Astrocyte (in vitro differentiated cells and primary cell): ENCODE measurements at regions not wholly inside any gene's neighbourhood (a gene's known extent, or its start where the extent isn't known, plus 50 kb on each side); places are given as distances from the start of the nearest gene placed in this dataset.

Source experiments
- DNase-seq: peaks from one replicate; pipeline ENCODE4 v3.0.0-alpha.2; 2010; ENCODE audit warnings: low read depth
- FAIRE-seq: peaks from 2 replicates; lab custom pipeline; 2011; peaks lifted over from hg19 to GRCh38; lab: Jason Lieb, UNC
- H2AFZ ChIP-seq: 2 replicates; pipeline ENCODE4 v1.6.0; 2012; ENCODE audit warnings: low read depth, low read length, inconsistent platforms
- H3K27ac ChIP-seq: 2 replicates; pipeline ENCODE4 v1.5.1; 2011; ENCODE audit warnings: low read depth, low read length, inconsistent platforms
- H3K27me3 ChIP-seq: 2 replicates; pipeline ENCODE4 v1.6.0; 2011; ENCODE audit warnings: low read length, inconsistent platforms; ENCODE audit not compliant: insufficient read depth
- H3K36me3 ChIP-seq: 2 replicates; pipeline ENCODE4 v1.5.1; 2011; ENCODE audit warnings: low read length, inconsistent platforms; ENCODE audit not compliant: insufficient read depth
- H3K4me1 ChIP-seq: 2 replicates; pipeline ENCODE4 v1.5.1; 2011; ENCODE audit warnings: low read length, inconsistent platforms; ENCODE audit not compliant: insufficient read depth
- H3K4me2 ChIP-seq: 2 replicates; pipeline ENCODE4 v1.6.0; 2012; ENCODE audit warnings: low read length, inconsistent platforms
- H3K4me3 ChIP-seq: 2 replicates; pipeline ENCODE4 v1.5.1; 2011; ENCODE audit warnings: low read depth, mild to moderate bottlenecking, low read length, inconsistent platforms; ENCODE audit not compliant: insufficient read depth
- H3K79me2 ChIP-seq: 2 replicates; pipeline ENCODE4 v1.6.0; 2012; ENCODE audit warnings: mild to moderate bottlenecking, low read length, inconsistent platforms; ENCODE audit not compliant: insufficient read depth
- H3K9ac ChIP-seq: 2 replicates; pipeline ENCODE4 v1.6.0; 2012; ENCODE audit warnings: mild to moderate bottlenecking, low read length, inconsistent platforms
- H3K9me3 ChIP-seq: 2 replicates; pipeline ENCODE4 v1.5.1; 2012; ENCODE audit warnings: low read depth, mild to moderate bottlenecking, low read length, inconsistent platforms; ENCODE audit not compliant: insufficient read depth
- H4K20me1 ChIP-seq: 2 replicates; pipeline ENCODE4 v1.6.0; 2012; ENCODE audit warnings: low read length, inconsistent platforms; ENCODE audit not compliant: insufficient read depth
- H3K27ac Mint-ChIP-seq: one replicate; pipeline ENCODE4 v1.8.0; 2021; ENCODE audit warnings: mild to moderate bottlenecking, mixed read lengths; ENCODE audit not compliant: unreplicated experiment
- H3K27me3 Mint-ChIP-seq: one replicate; pipeline ENCODE4 v1.8.0; 2021; ENCODE audit warnings: low read depth, mixed read lengths; ENCODE audit not compliant: unreplicated experiment
- H3K36me3 Mint-ChIP-seq: one replicate; pipeline ENCODE4 v1.8.0; 2021; ENCODE audit warnings: low read depth, mixed read lengths; ENCODE audit not compliant: unreplicated experiment
- H3K4me1 Mint-ChIP-seq: one replicate; pipeline ENCODE4 v1.8.0; 2021; ENCODE audit warnings: low read depth, mixed read lengths; ENCODE audit not compliant: unreplicated experiment
- H3K4me3 Mint-ChIP-seq: one replicate; pipeline ENCODE4 v1.8.0; 2021; ENCODE audit warnings: mild to moderate bottlenecking, moderate library complexity, mixed read lengths; ENCODE audit not compliant: unreplicated experiment
- H3K9me3 Mint-ChIP-seq: one replicate; pipeline ENCODE4 v1.8.0; 2021; ENCODE audit warnings: mild to moderate bottlenecking, mixed read lengths; ENCODE audit not compliant: unreplicated experiment
- EZH2 ChIP-seq: IDR thresholded peaks from 2 replicates; pipeline ENCODE4 v1.6.1; 2012; ENCODE audit warnings: mild to moderate bottlenecking, low read length, inconsistent platforms; ENCODE audit not compliant: insufficient read depth
- TF ChIP-seq, protein P1 (sequence below): IDR thresholded peaks from 2 replicates; pipeline ENCODE4 v1.5.1; 2011; ENCODE audit warnings: low read depth, mild to moderate bottlenecking, inconsistent platforms, low read length, moderate library complexity; ENCODE audit not compliant: insufficient read depth

DNA sequence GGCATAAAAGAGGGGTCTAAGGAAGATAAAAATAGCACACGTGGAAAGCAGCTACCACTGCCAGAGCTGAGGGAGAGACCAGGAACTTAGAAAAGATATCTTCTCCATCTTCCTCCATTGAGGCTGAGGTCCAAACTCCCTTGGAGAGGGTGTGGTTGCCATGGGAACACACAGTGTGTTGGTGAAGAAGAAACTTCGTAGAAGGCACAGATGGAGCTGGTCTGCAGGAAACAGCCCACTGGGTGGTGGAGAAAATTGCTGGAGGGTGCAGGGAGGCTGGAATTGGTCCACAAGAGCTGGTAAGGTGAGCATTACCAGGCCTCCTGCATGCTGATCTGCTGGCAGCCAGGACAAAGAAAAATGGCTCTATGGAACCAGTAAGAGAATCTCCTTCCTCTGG is 191.0 kb downstream of the HRH4 start:
- Mint-ChIP-seq H3K4me3 (no peak overlapping the region), H3K27me3 (no peaks in the 10 kb centered on the region), H3K36me3 (no peaks in the 10 kb centered on the region), H3K4me1 (no peaks in the 10 kb centered on the region), H3K27ac (no peak overlapping the region), H3K9me3 (peaks cover 3% of the 10 kb centered on the region)
- DNase-seq (no peak), FAIRE-seq (no peak)
- Histone ChIP-seq H3K27ac (no peak overlapping the region), H3K79me2 (no peaks in the 10 kb centered on the region), H3K27me3 (no peaks in the 10 kb centered on the region), H2AFZ (no peak overlapping the region), H4K20me1 (no peaks in the 10 kb centered on the region), H3K4me3 (no peak overlapping the region), H3K4me2 (no peak overlapping the region), H3K9ac (no peak overlapping the region), H3K9me3 (no peaks in the 10 kb centered on the region), H3K36me3 (no peaks in the 10 kb centered on the region), H3K4me1 (no peaks in the 10 kb centered on the region)
- TF ChIP-seq, protein P1, sequence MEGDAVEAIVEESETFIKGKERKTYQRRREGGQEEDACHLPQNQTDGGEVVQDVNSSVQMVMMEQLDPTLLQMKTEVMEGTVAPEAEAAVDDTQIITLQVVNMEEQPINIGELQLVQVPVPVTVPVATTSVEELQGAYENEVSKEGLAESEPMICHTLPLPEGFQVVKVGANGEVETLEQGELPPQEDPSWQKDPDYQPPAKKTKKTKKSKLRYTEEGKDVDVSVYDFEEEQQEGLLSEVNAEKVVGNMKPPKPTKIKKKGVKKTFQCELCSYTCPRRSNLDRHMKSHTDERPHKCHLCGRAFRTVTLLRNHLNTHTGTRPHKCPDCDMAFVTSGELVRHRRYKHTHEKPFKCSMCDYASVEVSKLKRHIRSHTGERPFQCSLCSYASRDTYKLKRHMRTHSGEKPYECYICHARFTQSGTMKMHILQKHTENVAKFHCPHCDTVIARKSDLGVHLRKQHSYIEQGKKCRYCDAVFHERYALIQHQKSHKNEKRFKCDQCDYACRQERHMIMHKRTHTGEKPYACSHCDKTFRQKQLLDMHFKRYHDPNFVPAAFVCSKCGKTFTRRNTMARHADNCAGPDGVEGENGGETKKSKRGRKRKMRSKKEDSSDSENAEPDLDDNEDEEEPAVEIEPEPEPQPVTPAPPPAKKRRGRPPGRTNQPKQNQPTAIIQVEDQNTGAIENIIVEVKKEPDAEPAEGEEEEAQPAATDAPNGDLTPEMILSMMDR, result no peak

DNA sequence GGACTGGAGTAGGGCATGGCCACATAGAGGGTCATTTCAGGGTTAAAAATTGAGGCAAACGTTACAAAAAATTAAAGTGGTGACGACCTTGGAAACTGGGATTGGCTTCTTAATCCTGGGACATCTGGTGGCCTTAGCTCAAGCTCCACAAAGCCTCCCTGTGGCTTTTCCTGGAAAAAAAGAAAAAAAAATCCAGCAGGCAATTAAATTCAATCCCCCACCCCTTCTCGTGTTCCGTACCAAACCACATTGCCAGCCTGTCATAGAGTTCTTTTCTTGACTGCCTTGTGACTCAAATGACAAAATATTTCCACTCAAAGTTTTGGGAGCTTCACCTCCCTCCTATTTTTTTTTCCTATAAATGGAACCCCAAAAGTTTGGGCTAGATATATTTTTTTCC is 195.6 kb downstream of the HRH4 start:
- no peaks in the 10 kb centered on the region for H3K27me3 Mint-ChIP-seq
- Histone ChIP-seq H3K9me3 (no peaks in the 10 kb centered on the region), H3K4me1 (no peaks in the 10 kb centered on the region), H3K79me2 (no peaks in the 10 kb centered on the region), H3K4me3 (no peak overlapping the region), H3K27me3 (no peaks in the 10 kb centered on the region), H3K9ac (no peak overlapping the region), H4K20me1 (no peaks in the 10 kb centered on the region), H2AFZ (no peak overlapping the region), H3K36me3 (no peaks in the 10 kb centered on the region), H3K4me2 (no peak overlapping the region), H3K27ac (no peak overlapping the region)
- TF ChIP-seq, protein P1, result no peak
- no peak for TF ChIP-seq EZH2
- H3K27ac Mint-ChIP-seq, result no peak overlapping the region
- H3K4me3 Mint-ChIP-seq, result no peak overlapping the region
- no peaks in the 10 kb centered on the region for H3K4me1 Mint-ChIP-seq
- no peak for DNase-seq
- no peak for FAIRE-seq
- H3K36me3 Mint-ChIP-seq, result no peaks in the 10 kb centered on the region
- H3K9me3 Mint-ChIP-seq, result peaks cover 3% of the 10 kb centered on the region

DNA sequence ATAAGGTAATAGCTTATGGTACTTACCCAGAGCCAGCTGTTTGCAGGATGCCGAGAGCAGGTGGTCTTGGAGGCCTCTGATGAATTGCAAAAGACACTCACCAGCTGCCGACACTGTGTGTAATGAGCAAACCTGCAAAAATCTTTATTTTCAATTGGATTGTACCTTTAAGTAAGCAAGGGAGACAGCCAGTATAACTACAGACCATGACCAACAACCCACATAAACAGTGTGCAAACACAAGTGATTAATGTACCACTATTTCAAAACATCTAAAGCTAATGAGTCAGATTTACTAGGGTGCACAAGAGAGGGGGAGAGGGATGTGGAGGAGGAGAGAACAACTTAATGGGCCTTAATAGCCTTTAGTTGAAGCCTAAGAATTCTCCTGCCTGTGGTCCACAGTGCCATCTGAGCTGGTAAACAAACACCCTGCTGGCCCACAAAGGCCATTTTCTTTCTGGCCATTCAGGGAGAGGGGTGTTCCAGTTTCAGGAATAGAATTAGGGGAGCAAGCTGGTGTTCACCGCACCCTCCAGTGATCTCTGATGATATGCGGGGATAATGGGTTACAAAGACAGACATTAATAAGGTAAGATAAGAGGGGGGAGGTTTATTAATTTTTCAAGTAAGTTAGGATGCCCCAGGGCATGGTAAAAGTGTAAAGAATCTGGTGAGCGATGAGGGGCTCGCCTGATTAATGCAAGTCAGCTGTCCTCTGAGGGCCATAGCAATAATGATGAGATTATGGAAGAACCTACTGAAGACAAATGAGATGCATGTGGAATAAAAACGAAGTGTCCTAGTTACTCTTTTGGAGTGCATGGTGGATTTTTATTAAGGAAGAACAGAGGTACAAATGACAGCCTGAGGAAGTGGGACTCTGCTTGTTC is 196.4 kb downstream of the HRH4 start:
- TF ChIP-seq, protein P1, result no peak
- TF ChIP-seq EZH2, result no peak
- H3K27ac ChIP-seq, result no peak overlapping the region
- H3K9me3 ChIP-seq, result no peaks in the 10 kb centered on the region
- no peak overlapping the region for H3K9ac ChIP-seq
- H2AFZ ChIP-seq, result no peak overlapping the region
- H3K27me3 ChIP-seq, result no peaks in the 10 kb centered on the region
- Mint-ChIP-seq H3K36me3 (no peaks in the 10 kb centered on the region), H3K4me1 (no peaks in the 10 kb centered on the region), H3K4me3 (no peak overlapping the region), H3K9me3 (peaks cover 3% of the 10 kb centered on the region), H3K27me3 (no peaks in the 10 kb centered on the region), H3K27ac (no peak overlapping the region)
- H4K20me1 ChIP-seq, result no peaks in the 10 kb centered on the region
- H3K4me1 ChIP-seq, result no peaks in the 10 kb centered on the region
- H3K79me2 ChIP-seq, result no peaks in the 10 kb centered on the region
- no peaks in the 10 kb centered on the region for H3K36me3 ChIP-seq
- FAIRE-seq, result no peak
- DNase-seq, result peak; percentile 60
- H3K4me2 ChIP-seq, result no peak overlapping the region
- H3K4me3 ChIP-seq, result no peak overlapping the region
